LNCAP (cell line): ENCODE measurements at regions not wholly inside any gene's neighbourhood (a gene's known extent, or its start where the extent isn't known, plus 50 kb on each side); places are given as distances from the start of the nearest gene placed in this dataset.

ENCODE experiments used
- TF ChIP-seq, protein P1 (sequence below): fragments of 450-650 bp; IDR thresholded peaks from 2 replicates; pipeline ENCODE4 v1.5.1; 2017; ENCODE audit warnings: mild to moderate bottlenecking

DNA sequence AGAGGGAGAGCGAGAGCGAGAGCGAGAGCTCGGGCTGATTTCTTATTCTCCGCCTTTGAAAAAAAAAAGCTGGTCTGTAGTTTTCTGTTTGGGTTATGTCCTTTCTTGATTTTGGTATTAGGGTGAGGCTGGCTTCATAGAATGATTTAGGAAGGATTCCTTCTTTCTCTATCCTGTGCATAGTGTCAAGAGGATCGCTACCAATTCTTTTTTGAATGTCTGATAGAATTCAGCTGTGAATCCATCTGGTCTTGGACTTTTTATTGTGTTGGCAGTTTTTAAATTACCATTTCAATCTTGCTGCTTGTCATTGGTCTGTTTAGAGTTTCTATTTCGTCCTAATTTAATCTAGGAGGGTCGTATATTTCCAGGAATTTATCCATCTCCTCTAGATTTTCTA is 1414.6 kb upstream of the MIR17HG start:
- TF ChIP-seq, protein P1, sequence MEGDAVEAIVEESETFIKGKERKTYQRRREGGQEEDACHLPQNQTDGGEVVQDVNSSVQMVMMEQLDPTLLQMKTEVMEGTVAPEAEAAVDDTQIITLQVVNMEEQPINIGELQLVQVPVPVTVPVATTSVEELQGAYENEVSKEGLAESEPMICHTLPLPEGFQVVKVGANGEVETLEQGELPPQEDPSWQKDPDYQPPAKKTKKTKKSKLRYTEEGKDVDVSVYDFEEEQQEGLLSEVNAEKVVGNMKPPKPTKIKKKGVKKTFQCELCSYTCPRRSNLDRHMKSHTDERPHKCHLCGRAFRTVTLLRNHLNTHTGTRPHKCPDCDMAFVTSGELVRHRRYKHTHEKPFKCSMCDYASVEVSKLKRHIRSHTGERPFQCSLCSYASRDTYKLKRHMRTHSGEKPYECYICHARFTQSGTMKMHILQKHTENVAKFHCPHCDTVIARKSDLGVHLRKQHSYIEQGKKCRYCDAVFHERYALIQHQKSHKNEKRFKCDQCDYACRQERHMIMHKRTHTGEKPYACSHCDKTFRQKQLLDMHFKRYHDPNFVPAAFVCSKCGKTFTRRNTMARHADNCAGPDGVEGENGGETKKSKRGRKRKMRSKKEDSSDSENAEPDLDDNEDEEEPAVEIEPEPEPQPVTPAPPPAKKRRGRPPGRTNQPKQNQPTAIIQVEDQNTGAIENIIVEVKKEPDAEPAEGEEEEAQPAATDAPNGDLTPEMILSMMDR = no peak

DNA sequence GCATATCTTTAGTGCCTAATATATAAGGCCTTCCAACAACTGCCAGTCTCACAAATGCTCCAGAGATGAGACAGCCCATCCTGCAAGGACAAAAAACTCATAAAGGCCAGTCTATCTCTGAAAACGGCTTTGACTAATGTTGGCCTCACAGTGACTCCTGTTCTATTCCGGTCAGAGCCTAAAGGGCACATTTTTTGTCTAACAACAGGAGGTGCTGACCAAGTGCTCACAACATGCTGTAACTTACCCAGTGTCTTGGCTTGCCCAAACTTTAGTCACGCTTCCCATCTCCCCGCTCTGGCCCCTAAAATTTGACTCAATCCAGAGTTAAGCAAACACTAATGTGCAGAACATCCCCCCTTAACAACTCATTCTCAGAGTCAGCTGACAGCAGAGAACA is 1411.2 kb upstream of the MIR17HG start:
- TF ChIP-seq, protein P1 = no peak

DNA sequence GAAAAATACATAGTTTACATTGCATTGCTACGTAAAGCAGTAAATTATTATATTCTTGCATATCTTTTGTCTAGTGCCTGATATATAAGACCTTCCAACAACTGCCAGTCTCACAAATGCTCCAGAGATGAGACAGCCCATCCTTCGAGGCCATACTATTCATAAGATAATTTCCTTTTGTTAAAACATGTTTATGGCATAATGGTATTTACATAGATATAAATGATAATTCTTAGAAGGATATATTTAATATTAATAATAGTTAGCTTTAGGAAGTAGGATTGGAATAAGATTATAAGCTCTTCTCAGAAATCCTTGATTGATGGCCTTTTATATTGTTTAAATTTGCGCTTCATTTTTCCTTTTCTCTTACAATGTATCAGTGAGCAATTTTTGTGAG is 1410.1 kb upstream of the MIR17HG start:
- TF ChIP-seq, protein P1 = no peak

DNA sequence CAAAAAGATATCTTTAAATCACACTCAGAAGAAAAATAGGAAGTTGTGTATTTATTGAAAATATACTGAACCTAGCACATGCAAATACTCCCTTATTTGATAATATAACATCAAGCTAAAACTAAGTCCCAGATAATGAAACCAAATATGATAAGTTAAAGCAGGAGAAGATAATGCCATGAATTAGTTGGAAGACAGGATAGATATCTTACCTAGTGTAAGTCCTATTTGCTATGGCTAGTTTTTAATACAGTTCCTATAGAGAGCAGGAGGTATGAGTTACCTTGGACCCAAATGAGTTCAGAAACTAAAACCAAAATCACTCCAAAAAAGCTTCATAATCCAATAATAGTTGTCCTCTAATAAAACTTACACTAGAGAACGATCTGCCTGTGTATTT is 1407.1 kb upstream of the MIR17HG start:
- TF ChIP-seq, protein P1 = no peak

DNA sequence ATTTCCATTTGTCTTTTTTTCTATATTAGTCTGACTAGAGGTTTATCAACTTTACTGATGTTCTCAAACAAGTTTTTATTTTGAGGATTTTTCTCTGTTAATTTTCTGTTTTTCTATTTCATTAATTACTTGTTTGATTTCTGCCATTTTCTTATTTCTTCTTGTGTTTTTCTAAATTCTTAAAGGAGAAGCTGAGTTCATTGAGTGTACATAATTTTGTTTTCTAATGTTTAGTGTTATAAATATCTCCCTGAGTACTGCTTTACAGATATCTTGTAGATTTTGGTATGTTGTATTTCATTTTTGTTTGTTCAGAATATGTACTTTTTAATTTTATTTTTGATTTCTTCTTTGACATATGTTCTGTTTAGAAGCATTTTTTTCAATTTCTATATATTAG is 1404.3 kb upstream of the MIR17HG start:
- TF ChIP-seq, protein P1 = no peak

DNA sequence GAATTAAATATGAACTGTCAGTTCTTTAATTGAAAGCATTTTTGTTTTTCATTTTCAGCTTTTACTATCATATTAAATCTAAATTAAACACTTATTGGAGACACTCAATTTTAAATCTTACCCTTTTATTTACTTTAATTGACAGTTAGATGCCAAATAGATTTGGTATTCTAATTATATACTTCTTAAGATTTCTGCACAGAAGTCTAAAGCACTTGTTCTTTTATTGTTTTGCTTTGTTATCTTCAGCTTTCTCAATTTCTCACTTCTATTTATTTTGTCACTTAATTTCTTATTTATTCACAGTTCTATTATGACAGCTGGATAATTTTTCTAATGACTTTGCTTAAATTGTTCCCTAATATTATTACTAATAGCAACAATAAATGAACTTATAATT is 1397.3 kb upstream of the MIR17HG start:
- TF ChIP-seq, protein P1 = no peak

DNA sequence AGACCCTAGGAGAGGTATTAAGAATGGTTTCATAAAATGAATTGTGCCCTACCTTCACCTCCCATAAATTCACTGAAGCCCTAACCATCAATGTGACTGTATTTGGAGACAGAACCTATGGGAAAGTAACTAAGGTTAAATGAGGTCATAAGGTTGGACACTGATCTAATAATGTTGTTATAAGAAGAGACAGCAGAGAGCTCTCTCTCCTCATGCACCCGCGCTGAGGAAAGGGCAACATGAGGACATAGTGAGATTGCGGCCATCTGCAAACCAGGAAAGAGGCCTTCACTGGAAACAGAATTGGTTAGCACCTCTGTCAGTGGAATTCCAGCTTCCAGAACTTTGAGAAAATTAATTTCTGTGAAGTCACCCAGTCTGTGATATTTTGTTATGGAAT is 1396.1 kb upstream of the MIR17HG start:
- TF ChIP-seq, protein P1 = peak; percentile 17; the same call in 1 of the 2 replicates

DNA sequence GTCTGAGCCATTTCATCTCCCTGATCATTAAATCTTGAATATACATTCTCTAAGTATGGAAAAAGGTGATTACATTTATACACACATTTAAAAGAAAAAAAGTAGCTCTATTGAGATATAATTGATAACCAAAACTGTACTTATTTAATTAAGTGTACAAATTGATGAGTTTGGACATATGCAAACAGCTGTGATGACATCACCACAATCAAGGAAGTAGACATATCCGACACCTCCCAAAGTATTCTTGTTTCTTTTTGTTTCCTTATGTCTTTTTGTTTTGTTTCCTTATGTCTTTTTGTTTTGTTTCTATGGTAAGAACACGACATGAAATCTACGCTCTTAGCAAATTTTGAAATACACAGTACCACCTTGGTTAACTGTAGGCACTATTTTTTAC is 1393.9 kb upstream of the MIR17HG start:
- TF ChIP-seq, protein P1 = no peak
